SK-N-SH (cell line): ENCODE measurements at regions not wholly inside any gene's neighbourhood (a gene's known extent, or its start where the extent isn't known, plus 50 kb on each side); places are given as distances from the start of the nearest gene placed in this dataset.

Experiments used
- CTCF ChIA-PET: fragments of 300-600, 350-600 bp; formaldehyde crosslinking; extraction: SDS; loops from one replicate; lab custom pipeline; 2021; lab: Yijun Ruan, JAX
- POLR2A ChIA-PET: fragments of 350-600 bp; sonication (Branson Sonifier 250); formaldehyde crosslinking; extraction: SDS; loops from one replicate; lab custom pipeline; 2020; ENCODE audit warnings: antibody characterized with exemption, inconsistent platforms; lab: Yijun Ruan, JAX
- DNase-seq: peaks from one replicate; pipeline ENCODE4 v3.0.0; 2012
- H2AFZ ChIP-seq: fragments of 200-600 bp; sonication (generic); 2 replicates; pipeline ENCODE4 v1.8.1; 2016; ENCODE audit warnings: antibody characterized with exemption, mild to moderate bottlenecking, low read depth
- H3F3A ChIP-seq: fragments of 200-600 bp; sonication (generic); replicated peaks from 2 replicates; pipeline ENCODE3; 2016; ENCODE audit warnings: antibody characterized with exemption, mild to moderate bottlenecking; ENCODE audit not compliant: insufficient read depth
- H3K27ac ChIP-seq, 2 experiments: fragments of 200-500 bp in 1 of 2; fragments of 200-600 bp in 1 of 2; sonication (Bioruptor generic) in 1 of 2; sonication (generic), shearing (Covaris generic) in 1 of 2; 2 replicates each; pipeline versions ENCODE4 v1.5.1 to v1.6.1; 2014 to 2016; ENCODE audit warnings: low read depth in 2 of 2, inconsistent platforms in 1 of 2, low read length in 1 of 2, mild to moderate bottlenecking in 1 of 2, mixed read lengths in 1 of 2
- H3K27me3 ChIP-seq: fragments of 200-600 bp; sonication (generic), shearing (Covaris generic); 2 replicates; pipeline ENCODE4 v1.6.1; 2016; ENCODE audit warnings: mixed run types; ENCODE audit not compliant: insufficient read depth
- H3K36me3 ChIP-seq, 2 experiments: fragments of 200-500 bp in 1 of 2; fragments of 200-600 bp in 1 of 2; sonication (Bioruptor generic) in 1 of 2; sonication (generic) in 1 of 2; replicated peaks in 1 of 2; 2 replicates each; pipeline versions ENCODE3 to v1.5.1; 2014 to 2016; ENCODE audit warnings: low read length in 1 of 2, mild to moderate bottlenecking in 1 of 2; ENCODE audit not compliant: insufficient read depth in 2 of 2, control insufficient read depth in 1 of 2
- H3K4me1 ChIP-seq, 2 experiments: fragments of 200-500 bp in 1 of 2; fragments of 200-600 bp in 1 of 2; sonication (Bioruptor generic) in 1 of 2; sonication (generic), shearing (Covaris generic) in 1 of 2; 2 replicates each; pipeline versions ENCODE4 v1.5.1 to v1.6.1; 2014 to 2016; ENCODE audit warnings: low read depth in 1 of 2, low read length in 1 of 2, mixed run types in 1 of 2; ENCODE audit not compliant: insufficient read depth in 2 of 2, control insufficient read depth in 1 of 2
- H3K4me2 ChIP-seq: fragments of 200-600 bp; sonication (generic), shearing (Covaris generic); 2 replicates; pipeline ENCODE4 v1.6.1; 2017; ENCODE audit warnings: mixed run types
- H3K4me3 ChIP-seq, 2 experiments: fragments of 200-500 bp in 1 of 2; fragments of 200-600 bp in 1 of 2; sonication (Bioruptor generic) in 1 of 2; sonication (generic), shearing (Covaris generic) in 1 of 2; 2 replicates each; pipeline versions ENCODE4 v1.5.1 to v1.8.1; 2014 to 2016; ENCODE audit warnings: low read depth in 2 of 2, inconsistent platforms in 1 of 2, low read length in 1 of 2, mild to moderate bottlenecking in 1 of 2, mixed read lengths in 1 of 2, moderate library complexity in 1 of 2
- H3K79me2 ChIP-seq: fragments of 200-600 bp; sonication (generic); 2 replicates; pipeline ENCODE4 v1.8.1; 2017; ENCODE audit warnings: mild to moderate bottlenecking; ENCODE audit not compliant: insufficient read depth
- H3K9ac ChIP-seq: fragments of 200-600 bp; sonication (generic); 2 replicates; pipeline ENCODE4 v1.6.1; 2017; ENCODE audit warnings: mixed run types
- H3K9me2 ChIP-seq: fragments of 200-600 bp; sonication (generic); 2 replicates; pipeline ENCODE4 v1.6.1; 2017; ENCODE audit warnings: mixed run types
- H3K9me3 ChIP-seq: fragments of 200-600 bp; sonication (generic); 2 replicates; pipeline ENCODE4 v1.6.1; 2017; ENCODE audit warnings: mixed run types, mild to moderate bottlenecking, moderate library complexity
- H4K20me1 ChIP-seq: fragments of 200-600 bp; sonication (generic); 2 replicates; pipeline ENCODE4 v1.6.1; 2017; ENCODE audit warnings: mild to moderate bottlenecking, mixed run types; ENCODE audit not compliant: insufficient read depth
- CHD2 ChIP-seq: fragments of 150-350 bp; IDR thresholded peaks from 2 replicates; pipeline ENCODE4 v1.6.1; 2018; ENCODE audit warnings: low read length; ENCODE audit not compliant: partially characterized antibody
- ELF1 ChIP-seq: IDR thresholded peaks from 2 replicates; pipeline ENCODE4 v1.4.0; 2012
- EP300 ChIP-seq, 2 experiments: IDR thresholded peaks; 2 replicates each; pipeline versions ENCODE4 v1.4.0 to v1.6.1; 2012; ENCODE audit warnings: borderline replicate concordance in 1 of 2, low read depth in 1 of 2, low read length in 1 of 2
- EZH2phosphoT487 ChIP-seq: fragments of 200-600 bp; sonication (generic); IDR thresholded peaks from 2 replicates; pipeline ENCODE4 v1.6.1; 2017; ENCODE audit warnings: low read depth, mixed run types, mild to moderate bottlenecking, antibody characterized with exemption, moderate library complexity, borderline replicate concordance
- FOSL2 ChIP-seq: IDR thresholded peaks from 2 replicates; pipeline ENCODE4 v1.4.0; 2012; ENCODE audit warnings: low read depth, mild to moderate bottlenecking, moderate library complexity, borderline replicate concordance
- FOXM1 ChIP-seq: IDR thresholded peaks from 2 replicates; pipeline ENCODE4 v1.4.0; 2012; ENCODE audit warnings: low read depth, mild to moderate bottlenecking
- GABPA ChIP-seq: IDR thresholded peaks from 2 replicates; pipeline ENCODE4 v1.4.0; 2012; ENCODE audit warnings: low read depth, mild to moderate bottlenecking
- JUND ChIP-seq: IDR thresholded peaks from 2 replicates; pipeline ENCODE4 v1.4.0; 2012
- MEF2A ChIP-seq: IDR thresholded peaks from 2 replicates; pipeline ENCODE4 v1.4.0; 2012; ENCODE audit warnings: low read depth, borderline replicate concordance
- POLR2AphosphoS5 ChIP-seq: IDR thresholded peaks from 2 replicates; pipeline ENCODE4 v1.6.1; 2012; ENCODE audit warnings: low read depth, low read length
- RFX5 ChIP-seq: IDR thresholded peaks from 2 replicates; pipeline ENCODE4 v1.6.1; 2012; ENCODE audit warnings: mild to moderate bottlenecking, improper control_type of control experiment, low read length
- TAF1 ChIP-seq: IDR thresholded peaks from 2 replicates; pipeline ENCODE4 v1.6.1; 2012; ENCODE audit warnings: low read depth, mild to moderate bottlenecking, low read length, moderate library complexity, borderline replicate concordance
- TCF12 ChIP-seq: IDR thresholded peaks from 2 replicates; pipeline ENCODE4 v1.4.0; 2012
- TEAD4 ChIP-seq: IDR thresholded peaks from 2 replicates; pipeline ENCODE4 v1.4.0; 2012; ENCODE audit warnings: mild to moderate bottlenecking, borderline replicate concordance; ENCODE audit not compliant: insufficient read depth
- YY1 ChIP-seq: IDR thresholded peaks from 2 replicates; pipeline ENCODE4 v1.4.0; 2012; ENCODE audit warnings: low read depth, mild to moderate bottlenecking
- WGBS: methylation state at CpG from one replicate; pipeline ENCODE4 v1.1.6; 2017; ENCODE audit warnings: low lambda C conversion rate; 5-methylcytosine and 5-hydroxymethylcytosine counted together
- TF ChIP-seq, protein P1 (sequence below): IDR thresholded peaks from 2 replicates; pipeline ENCODE4 v1.4.0; 2012; ENCODE audit warnings: low read depth
- TF ChIP-seq, protein P2 (sequence below): fragments of 150-350 bp; IDR thresholded peaks from 2 replicates; pipeline ENCODE4 v1.6.1; 2016; ENCODE audit warnings: mild to moderate bottlenecking, low read depth, low read length

GRCh38 chr1:76687307-76688175, 179.7 kb upstream of the ST6GALNAC5 start:
- no peaks in the 10 kb centered on the region for H3K9me3 ChIP-seq
- H4K20me1 ChIP-seq: no peaks in the 10 kb centered on the region
- TF ChIP-seq FOXM1: no peak
- no peak for TF ChIP-seq TEAD4
- TF ChIP-seq CHD2: no peak
- TF ChIP-seq, protein P1, sequence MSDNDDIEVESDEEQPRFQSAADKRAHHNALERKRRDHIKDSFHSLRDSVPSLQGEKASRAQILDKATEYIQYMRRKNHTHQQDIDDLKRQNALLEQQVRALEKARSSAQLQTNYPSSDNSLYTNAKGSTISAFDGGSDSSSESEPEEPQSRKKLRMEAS: no peak
- TF ChIP-seq JUND: no peak
- TF ChIP-seq ELF1: no peak
- no peak for TF ChIP-seq EP300 (IDR thresholded peaks at IDR 0.05; ENCODE audit: borderline replicate concordance in 1 of 2, low read depth in 1 of 2, low read length in 1 of 2)
- TF ChIP-seq MEF2A: no peak
- TF ChIP-seq GABPA: no peak
- no peak for TF ChIP-seq TAF1
- TF ChIP-seq EZH2phosphoT487: no peak
- no peak for TF ChIP-seq RFX5
- no peak for TF ChIP-seq YY1
- TF ChIP-seq FOSL2: no peak
- no peak for TF ChIP-seq POLR2AphosphoS5
- POLR2A ChIA-PET: no interaction called here
- H3K9me2 ChIP-seq: no peaks in the 10 kb centered on the region
- H3K79me2 ChIP-seq: no peaks in the 10 kb centered on the region
- no peak overlapping the region for H2AFZ ChIP-seq
- H3K4me1 ChIP-seq: no peaks in the 10 kb centered on the region
- H3K27ac ChIP-seq: no peak overlapping the region
- H3K4me3 ChIP-seq: no peak overlapping the region
- no peak overlapping the region for H3K9ac ChIP-seq
- no peaks in the 10 kb centered on the region for H3K36me3 ChIP-seq
- CTCF ChIA-PET: interaction anchor here (1.2 kb wide), 1 partner anchor 8 kb away, joined by 4 read pairs; no protein-coding TSS in a partner anchor
- no peak for DNase-seq
- WGBS: 52% methylated on average over 6 of the region's 6 CpGs
- no peaks in the 10 kb centered on the region for H3F3A ChIP-seq
- no peak overlapping the region for H3K4me2 ChIP-seq
- no peaks in the 10 kb centered on the region for H3K27me3 ChIP-seq

- Histone ChIP-seq H3K36me3 (no peaks in the 10 kb centered on the region), H3F3A (no peaks in the 10 kb centered on the region), H3K27ac (peak overlapping the region in 1 of 2 experiments; percentile 19; a peak in 1 of 4 replicates), H2AFZ (no peak overlapping the region), H3K4me3 (no peak overlapping the region), H3K9me2 (no peaks in the 10 kb centered on the region), H3K9me3 (no peaks in the 10 kb centered on the region), H3K9ac (no peak overlapping the region), H3K79me2 (no peaks in the 10 kb centered on the region), H3K4me2 (no peak overlapping the region), H3K27me3 (no peaks in the 10 kb centered on the region), H4K20me1 (no peaks in the 10 kb centered on the region), H3K4me1 (no peaks in the 10 kb centered on the region; a peak in 1 of 4 replicates)
- TF ChIP-seq, protein P2, sequence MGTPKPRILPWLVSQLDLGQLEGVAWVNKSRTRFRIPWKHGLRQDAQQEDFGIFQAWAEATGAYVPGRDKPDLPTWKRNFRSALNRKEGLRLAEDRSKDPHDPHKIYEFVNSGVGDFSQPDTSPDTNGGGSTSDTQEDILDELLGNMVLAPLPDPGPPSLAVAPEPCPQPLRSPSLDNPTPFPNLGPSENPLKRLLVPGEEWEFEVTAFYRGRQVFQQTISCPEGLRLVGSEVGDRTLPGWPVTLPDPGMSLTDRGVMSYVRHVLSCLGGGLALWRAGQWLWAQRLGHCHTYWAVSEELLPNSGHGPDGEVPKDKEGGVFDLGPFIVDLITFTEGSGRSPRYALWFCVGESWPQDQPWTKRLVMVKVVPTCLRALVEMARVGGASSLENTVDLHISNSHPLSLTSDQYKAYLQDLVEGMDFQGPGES: no peak
- peak; percentile 36; the same call in 1 of the 2 replicates for TF ChIP-seq FOSL2
- peak; percentile 18; the same call in 1 of the 2 replicates for TF ChIP-seq TCF12
- WGBS: 32% methylated on average over 3 of the region's 3 CpGs
- POLR2A ChIA-PET: no interaction called here
- DNase-seq: no peak
- CTCF ChIA-PET: no interaction called here
Measured at GRCh38 chr1:76690766-76691165, 176.5 kb upstream of the ST6GALNAC5 start.
